Ascending aorta (tissue), 2 donors: ENCODE measurements at regions not wholly inside any gene's neighbourhood (a gene's known extent, or its start where the extent isn't known, plus 50 kb on each side); places are given as distances from the start of the nearest gene placed in this dataset.

Experiments
- DNase-seq, 2 donors: peaks; one replicate each; pipeline ENCODE4 v3.0.0-alpha.2; 2019; ENCODE audit warnings: low spot score in 2 of 2
- H3K27ac ChIP-seq, 2 donors: fragments of 200-600 bp; sonication (generic); one replicate each; pipeline ENCODE4 v1.5.1; 2016 to 2017; ENCODE audit warnings: mild to moderate bottlenecking in 1 of 2
- H3K27me3 ChIP-seq: fragments of 200-600 bp; sonication (generic); one replicate; pipeline ENCODE4 v1.5.1; 2017
- H3K36me3 ChIP-seq, 2 donors: fragments of 200-600 bp; sonication (generic); one replicate each; pipeline ENCODE4 v1.5.1; 2016
- H3K4me1 ChIP-seq, 2 donors: fragments of 200-600 bp; sonication (generic); one replicate each; pipeline ENCODE4 v1.5.1; 2016 to 2017; ENCODE audit warnings: mild to moderate bottlenecking in 1 of 2
- H3K4me3 ChIP-seq, 2 donors: fragments of 200-600 bp; sonication (generic); one replicate each; pipeline ENCODE4 v1.5.1; 2016 to 2017; ENCODE audit warnings: mild to moderate bottlenecking in 1 of 2
- H3K9me3 ChIP-seq, 2 donors: fragments of 200-600 bp; sonication (generic); one replicate each; pipeline ENCODE4 v1.5.1; 2016
- intact Hi-C: fragments of 100-400 bp; cut with DNase I; formaldehyde crosslinking; loops from one replicate; pipeline ENCODE4 v1.15.1; 2023
- TF ChIP-seq, protein P1 (sequence below), 3 experiments: fragments of 200-600 bp in 2 of 3; fragments of 450-650 bp in 1 of 3; sonication (generic) in 2 of 3; IDR thresholded peaks; one replicate each; pipeline ENCODE4 v1.5.1; 2016 to 2019; ENCODE audit warnings: antibody characterized with exemption in 3 of 3, mild to moderate bottlenecking in 1 of 3, moderate library complexity in 1 of 3

DNA sequence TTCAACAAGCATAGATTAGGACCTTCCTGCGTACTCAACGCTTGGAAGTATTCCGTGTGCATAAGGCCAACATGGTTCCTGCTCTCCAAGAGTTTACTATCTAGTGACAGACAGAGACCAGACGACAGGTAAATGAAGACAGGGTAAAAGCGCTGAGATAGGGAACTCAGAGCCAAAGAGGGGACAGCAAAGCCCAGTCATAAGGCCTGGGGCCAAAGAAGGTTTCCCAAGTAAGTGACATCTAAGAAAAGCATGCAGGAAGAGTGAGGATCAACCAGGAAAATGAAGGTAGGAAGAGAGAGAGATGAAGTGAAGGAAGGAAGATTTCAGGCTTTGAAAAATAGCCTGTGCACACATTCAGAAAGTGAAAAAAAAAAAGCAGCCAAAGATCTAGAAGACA, 76.9 kb upstream of the CDH20 start:
- Histone ChIP-seq H3K27ac (no peak overlapping the region), H3K9me3 (no peaks in the 10 kb centered on the region), H3K27me3 (no peaks in the 10 kb centered on the region), H3K36me3 (no peaks in the 10 kb centered on the region), H3K4me3 (no peak overlapping the region), H3K4me1 (no peaks in the 10 kb centered on the region)
- intact Hi-C loops = no loop called here
- TF ChIP-seq, protein P1, sequence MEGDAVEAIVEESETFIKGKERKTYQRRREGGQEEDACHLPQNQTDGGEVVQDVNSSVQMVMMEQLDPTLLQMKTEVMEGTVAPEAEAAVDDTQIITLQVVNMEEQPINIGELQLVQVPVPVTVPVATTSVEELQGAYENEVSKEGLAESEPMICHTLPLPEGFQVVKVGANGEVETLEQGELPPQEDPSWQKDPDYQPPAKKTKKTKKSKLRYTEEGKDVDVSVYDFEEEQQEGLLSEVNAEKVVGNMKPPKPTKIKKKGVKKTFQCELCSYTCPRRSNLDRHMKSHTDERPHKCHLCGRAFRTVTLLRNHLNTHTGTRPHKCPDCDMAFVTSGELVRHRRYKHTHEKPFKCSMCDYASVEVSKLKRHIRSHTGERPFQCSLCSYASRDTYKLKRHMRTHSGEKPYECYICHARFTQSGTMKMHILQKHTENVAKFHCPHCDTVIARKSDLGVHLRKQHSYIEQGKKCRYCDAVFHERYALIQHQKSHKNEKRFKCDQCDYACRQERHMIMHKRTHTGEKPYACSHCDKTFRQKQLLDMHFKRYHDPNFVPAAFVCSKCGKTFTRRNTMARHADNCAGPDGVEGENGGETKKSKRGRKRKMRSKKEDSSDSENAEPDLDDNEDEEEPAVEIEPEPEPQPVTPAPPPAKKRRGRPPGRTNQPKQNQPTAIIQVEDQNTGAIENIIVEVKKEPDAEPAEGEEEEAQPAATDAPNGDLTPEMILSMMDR (IDR thresholded peaks at IDR 0.05) = no peak
- DNase-seq = no peak

DNA sequence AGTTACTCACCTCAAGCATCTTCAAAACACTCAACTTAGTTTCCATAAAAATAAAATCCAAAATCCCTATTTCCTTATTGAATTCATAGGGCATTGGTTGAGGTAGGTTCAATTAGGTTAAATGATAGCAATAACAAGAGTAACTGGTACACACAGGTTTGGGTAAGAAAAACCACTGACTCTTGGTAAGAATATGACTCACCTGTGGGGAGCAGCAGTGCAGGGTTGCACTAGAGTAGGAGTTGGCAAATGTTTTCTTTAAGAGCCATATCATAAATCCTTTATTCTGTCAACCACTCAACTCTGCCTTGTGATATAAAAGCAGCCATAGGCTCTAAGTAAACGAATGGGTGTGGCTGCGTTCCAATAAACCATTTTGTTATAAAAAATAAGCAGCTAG, 71.4 kb upstream of the CDH20 start:
- no peaks in the 10 kb centered on the region for H3K36me3 ChIP-seq
- no peak overlapping the region for H3K27ac ChIP-seq
- no peaks in the 10 kb centered on the region for H3K4me1 ChIP-seq
- no peaks in the 10 kb centered on the region for H3K27me3 ChIP-seq
- intact Hi-C loops = no loop called here
- no peak for DNase-seq
- TF ChIP-seq, protein P1 (IDR thresholded peaks at IDR 0.05) = no peak
- no peak overlapping the region for H3K4me3 ChIP-seq
- H3K9me3 ChIP-seq = no peaks in the 10 kb centered on the region

DNA sequence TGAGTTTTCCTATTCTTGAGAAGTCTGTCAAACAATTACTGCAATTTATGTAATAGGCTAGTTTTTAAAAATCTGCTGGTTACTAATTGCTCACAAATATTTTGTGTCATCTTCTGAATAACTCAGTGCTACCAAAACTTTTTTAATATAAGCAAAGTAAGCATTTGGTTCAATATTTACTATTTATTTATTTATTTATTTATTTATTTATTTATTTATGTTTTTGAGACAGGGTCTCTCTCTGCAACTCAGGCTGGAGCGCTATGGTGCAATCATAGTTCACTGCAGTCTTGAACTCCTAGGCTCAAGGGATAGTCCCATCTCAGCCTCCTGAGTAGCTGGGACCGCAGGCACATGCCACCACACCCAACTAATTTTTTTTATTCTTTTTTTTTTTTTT, 60.4 kb upstream of the CDH20 start:
- intact Hi-C loops = no loop called here
- DNase-seq = no peak

DNA sequence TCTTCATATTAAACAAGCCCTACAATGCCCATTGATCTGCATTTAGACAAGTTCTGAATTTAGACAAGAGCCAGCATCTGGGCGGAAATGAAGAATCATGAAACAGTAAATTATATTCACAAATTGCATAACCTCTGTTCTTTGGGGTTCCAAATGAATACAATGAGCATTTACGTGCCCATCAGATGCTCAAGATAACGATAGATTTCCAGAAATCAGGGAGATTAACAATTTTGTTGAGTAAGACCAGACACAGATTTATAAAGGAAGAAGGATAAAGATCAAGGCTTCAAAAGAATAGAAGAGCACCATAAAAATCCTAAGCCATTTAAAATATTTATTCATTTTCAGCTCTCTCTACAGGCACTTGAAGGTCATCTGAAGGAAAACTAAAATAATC, 59.7 kb upstream of the CDH20 start:
- no peaks in the 10 kb centered on the region for H3K9me3 ChIP-seq
- DNase-seq = no peak
- TF ChIP-seq, protein P1 (IDR thresholded peaks at IDR 0.05) = no peak
- H3K4me1 ChIP-seq = no peaks in the 10 kb centered on the region
- intact Hi-C loops = no loop called here
- H3K27me3 ChIP-seq = no peaks in the 10 kb centered on the region
- H3K4me3 ChIP-seq = no peak overlapping the region
- H3K36me3 ChIP-seq = no peaks in the 10 kb centered on the region
- H3K27ac ChIP-seq = no peak overlapping the region

More for the DNA sequence above, 60.4 kb upstream of the CDH20 start:
- Histone ChIP-seq H3K27me3 (no peaks in the 10 kb centered on the region), H3K36me3 (no peaks in the 10 kb centered on the region), H3K4me3 (no peak overlapping the region), H3K27ac (no peak overlapping the region), H3K4me1 (no peaks in the 10 kb centered on the region), H3K9me3 (no peaks in the 10 kb centered on the region)
- TF ChIP-seq, protein P1 (IDR thresholded peaks at IDR 0.05) = no peak

DNA sequence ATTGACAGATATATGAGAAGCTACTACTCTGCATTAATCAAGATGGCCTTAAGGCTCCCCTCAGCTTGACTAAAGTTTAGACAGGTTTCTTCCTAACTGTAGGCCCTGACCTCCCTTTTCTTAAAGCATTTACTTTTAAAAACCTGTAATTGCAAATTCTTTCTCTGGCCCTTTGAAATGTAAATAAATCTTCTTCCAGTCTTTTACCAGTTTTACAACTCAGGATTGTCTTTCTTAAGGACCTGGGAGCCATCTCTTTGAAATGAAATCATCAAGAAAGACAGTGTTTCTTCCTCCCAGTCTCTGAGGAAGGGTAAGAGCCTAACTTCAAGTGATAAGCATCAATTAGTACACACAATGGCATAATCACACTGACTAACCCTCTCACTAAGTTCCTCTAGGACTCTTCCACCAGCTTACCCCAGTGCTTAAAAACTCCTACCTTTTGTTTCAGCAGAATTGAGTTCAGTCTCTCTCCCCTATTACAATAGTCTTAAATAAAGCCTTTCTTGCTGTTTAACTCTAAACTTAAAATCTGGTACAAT, 58.7 kb upstream of the CDH20 start:
- no peaks in the 10 kb centered on the region for H3K9me3 ChIP-seq
- no peaks in the 10 kb centered on the region for H3K27me3 ChIP-seq
- TF ChIP-seq, protein P1 (IDR thresholded peaks at IDR 0.05) = no peak
- H3K4me3 ChIP-seq = no peak overlapping the region
- H3K36me3 ChIP-seq = no peaks in the 10 kb centered on the region
- no peaks in the 10 kb centered on the region for H3K4me1 ChIP-seq
- DNase-seq = no peak
- intact Hi-C loops = no loop called here
- no peak overlapping the region for H3K27ac ChIP-seq

DNA sequence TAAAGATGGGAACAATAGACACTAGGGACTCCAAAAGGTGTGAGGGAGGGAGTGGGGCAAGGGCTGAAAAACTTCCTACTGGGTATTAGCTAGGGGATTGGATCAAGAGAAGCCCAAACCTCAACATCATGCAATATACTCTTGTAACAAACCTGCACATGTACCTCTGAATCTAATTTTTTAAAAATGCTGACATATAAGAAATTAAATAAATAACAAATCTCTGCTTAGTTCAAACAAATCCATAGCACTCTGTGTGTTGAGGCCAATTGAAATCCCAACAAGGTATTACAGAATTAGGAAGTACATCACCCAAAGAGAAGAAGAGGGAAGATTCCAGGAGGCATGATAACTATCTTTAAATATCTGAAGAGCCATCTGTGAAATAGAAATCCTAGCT, 55.4 kb upstream of the CDH20 start:
- Histone ChIP-seq H3K27me3 (no peaks in the 10 kb centered on the region), H3K4me3 (no peak overlapping the region), H3K4me1 (no peaks in the 10 kb centered on the region), H3K36me3 (no peaks in the 10 kb centered on the region), H3K9me3 (peaks cover 0 to 5% of the 10 kb centered on the region in 2 donors), H3K27ac (no peak overlapping the region)
- TF ChIP-seq, protein P1 (IDR thresholded peaks at IDR 0.05) = no peak
- intact Hi-C loops = no loop called here
- DNase-seq = no peak
